Occipital lobe (tissue), 1 donor: ENCODE measurements at regions not wholly inside any gene's neighbourhood (a gene's known extent, or its start where the extent isn't known, plus 50 kb on each side); places are given as distances from the start of the nearest gene placed in this dataset.
"Not testable (repeated sequence)": the region's sequence is repeated elsewhere in the genome, so short reads cannot be mapped to it uniquely, and the experiment has no call there.

Experiments
- DNase-seq: peaks from one replicate; lab custom pipeline; 2025; lab: John Stamatoyannopoulos, UW

DNA sequence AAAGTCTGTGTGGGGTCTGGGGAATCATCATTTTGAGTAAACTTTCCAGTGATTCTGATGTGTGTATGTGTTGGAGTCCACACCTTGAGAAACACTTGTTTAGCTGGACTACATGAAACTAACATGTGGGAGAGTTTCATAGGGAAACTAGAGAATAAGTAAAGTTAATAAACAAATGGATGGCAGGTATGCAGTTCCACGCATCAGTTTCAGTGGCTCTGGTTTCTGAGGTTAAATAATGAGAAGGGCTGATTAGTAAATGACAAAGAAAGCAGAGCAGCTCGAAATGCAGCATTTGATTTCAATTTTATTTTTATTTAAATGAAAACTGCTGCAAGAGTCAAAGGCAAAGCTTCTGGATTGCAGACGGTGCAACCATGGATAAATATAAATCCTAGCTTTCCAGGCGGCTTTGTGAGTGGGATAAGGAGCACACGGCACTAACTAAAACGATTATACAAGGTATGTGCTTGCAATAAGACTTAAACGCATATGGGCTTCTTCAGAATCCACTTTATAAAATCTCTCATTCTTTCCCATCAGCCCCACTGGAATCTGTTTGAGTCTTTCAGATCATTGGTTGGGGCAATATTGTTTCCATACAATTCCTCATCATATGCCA is 310.7 kb downstream of the PLPP3 start:
- no peak for DNase-seq

GRCh38 chr1:56267611-56268010 is 311.8 kb downstream of the PLPP3 start:
- DNase-seq, result no peak

DNA sequence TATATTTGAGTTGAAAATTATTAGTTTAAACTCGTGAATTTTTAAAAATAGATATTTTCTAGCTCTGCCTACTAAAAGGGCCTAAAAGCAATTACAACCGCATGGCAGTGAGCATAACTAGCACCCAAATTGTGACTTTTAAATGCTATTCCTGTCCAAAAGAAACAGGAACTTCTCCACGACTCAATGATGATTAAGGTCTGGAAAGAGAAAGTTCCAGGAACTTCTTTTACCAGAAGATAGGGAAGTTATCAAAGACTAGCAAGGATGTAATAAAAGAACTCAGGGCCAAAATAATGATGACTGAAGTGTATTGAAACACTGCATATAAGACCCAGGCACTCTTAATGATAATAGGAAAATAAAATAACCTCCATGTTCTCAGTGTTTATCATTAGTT is 313.0 kb downstream of the PLPP3 start:
- no peak for DNase-seq

DNA sequence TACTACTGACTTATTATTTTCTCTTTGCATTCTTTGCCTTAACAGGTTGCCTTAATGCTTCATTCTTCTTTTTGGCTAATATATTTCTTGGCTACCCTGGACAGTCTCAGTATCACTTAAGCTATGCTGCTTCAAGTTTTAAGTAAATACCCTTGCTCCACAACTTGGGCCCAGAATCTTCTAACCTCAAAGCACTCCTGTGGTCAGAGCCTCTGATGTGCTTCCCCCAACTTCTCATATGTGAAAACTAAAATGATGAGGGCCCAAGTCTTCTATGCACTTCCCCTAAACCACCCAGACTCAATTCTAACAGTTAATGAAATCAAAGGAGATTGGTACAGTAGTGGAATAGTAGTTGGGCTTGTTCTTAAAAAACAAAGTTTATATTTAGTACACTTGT is 314.1 kb downstream of the PLPP3 start:
- DNase-seq, result no peak

GRCh38 chr1:56263908-56264307 is 315.5 kb downstream of the PLPP3 start:
- no peak for DNase-seq

GRCh38 chr1:56258371-56258770 is 321.0 kb downstream of the PLPP3 start:
- no peak for DNase-seq

DNA sequence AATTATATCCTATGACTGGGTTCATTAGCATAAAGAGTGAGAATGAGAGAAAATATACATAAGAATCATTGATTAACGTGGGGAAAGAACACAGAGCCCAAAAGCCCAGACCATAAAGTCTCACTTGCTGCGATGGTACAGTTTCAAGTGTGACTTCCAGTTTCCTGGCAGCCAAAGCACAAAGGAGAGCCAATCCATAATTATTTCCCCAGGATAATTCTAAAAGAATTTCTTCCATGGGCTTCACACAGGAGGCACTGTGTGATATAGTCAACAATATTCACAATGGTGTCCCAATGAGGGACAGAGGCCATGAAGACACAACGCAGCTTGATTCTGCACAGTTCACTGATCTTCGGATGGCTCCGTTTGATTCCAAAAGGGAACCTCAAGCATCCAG is 321.6 kb downstream of the PLPP3 start:
- no peak for DNase-seq

DNA sequence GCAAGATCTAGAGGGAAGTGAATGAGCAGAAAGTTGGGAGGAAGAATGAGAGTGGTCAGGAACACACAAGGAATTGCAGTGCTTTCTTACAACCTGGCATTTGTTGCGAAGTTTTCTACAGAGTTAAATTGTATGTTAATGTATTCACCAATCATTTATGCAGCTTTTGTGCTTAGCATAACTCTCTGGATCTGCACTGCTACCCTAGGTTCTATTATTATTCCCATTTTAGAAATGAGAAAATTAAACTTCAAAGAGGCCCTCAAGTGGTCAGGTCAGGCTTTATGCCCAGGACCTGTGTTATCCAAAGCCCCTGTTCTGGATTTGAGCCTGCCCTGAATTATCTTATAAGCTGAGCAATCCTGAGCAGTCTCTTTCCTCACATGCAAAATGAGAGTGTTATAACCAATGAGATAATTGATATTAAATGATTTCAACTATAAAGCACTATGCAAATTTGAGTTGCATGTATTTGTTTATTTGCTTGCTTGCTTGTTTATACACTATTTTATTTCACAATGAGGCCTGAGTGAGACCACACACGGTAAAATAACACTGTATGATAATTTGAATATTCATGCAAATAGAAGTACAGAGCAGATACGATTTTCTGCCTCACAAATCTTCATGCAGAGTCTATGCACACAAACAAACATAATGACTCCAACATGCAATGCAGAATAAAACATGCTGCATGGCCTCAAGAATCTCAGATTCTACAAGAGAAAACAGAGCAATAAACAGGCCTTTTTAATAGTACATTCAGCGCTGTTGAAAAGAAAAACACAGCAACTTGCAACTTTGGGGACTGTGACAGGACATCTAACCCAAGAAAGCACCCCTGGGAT is 323.0 kb downstream of the PLPP3 start:
- DNase-seq, result no peak

GRCh38 chr1:56255516-56256152 is 323.7 kb downstream of the PLPP3 start:
- no peak for DNase-seq

DNA sequence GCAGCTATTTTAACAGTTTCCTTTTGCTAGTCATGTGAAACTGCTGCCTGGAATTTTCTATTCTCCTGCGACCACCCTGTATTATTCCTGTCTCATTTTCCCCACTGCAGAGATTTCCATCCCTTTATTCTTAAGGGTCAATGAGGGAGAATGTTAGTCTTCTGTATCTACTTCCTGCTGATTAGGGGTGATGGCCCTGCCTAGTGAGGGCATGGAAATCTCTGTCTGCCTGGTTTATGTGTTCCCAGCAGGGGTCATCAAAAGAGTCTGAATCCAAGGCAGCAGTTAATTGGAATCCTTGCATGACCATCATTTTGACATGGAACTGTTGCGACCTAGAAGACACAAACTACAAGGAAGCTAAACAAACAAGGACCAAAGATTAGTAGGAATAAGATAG is 325.2 kb downstream of the PLPP3 start:
- DNase-seq, result no peak

DNA sequence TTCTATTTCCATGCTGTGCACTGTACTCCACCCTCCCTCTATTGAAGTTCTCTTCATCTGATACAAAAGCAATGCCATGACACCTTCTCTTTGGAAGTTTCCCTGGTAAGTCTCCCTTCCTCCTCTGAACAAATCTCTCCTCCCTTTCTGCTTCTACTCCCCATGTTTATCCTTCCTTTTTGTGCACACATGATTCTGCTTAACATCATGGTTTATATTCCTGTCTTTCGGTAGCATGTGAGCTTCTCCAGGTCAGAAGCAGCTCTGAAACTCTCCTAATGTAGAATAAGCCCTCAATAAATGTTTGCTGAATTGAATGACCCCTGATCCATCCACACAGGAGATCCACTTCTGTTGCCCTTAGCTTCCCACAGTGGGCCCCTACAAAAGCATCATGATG is 328.6 kb downstream of the PLPP3 start:
- no peak for DNase-seq

DNA sequence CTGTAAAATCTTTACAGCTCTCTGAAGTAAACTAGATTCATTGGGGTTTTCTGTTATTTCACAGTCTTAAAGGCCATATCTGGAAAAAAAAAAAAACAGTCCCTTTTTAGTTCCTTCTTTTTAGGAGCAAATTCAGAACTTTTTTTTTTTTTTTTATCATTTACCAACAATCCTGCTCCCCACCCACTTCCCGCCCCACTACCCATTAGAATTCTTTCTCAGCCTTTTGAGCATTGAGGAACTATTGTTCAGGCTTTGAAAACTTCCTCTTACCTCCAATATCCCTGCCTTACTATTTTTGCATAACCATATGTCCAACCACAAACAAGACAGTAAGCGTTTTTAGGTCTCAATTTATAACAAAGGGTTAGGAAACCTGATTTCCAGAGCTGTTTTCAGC is 330.1 kb downstream of the PLPP3 start:
- DNase-seq, result no peak

DNA sequence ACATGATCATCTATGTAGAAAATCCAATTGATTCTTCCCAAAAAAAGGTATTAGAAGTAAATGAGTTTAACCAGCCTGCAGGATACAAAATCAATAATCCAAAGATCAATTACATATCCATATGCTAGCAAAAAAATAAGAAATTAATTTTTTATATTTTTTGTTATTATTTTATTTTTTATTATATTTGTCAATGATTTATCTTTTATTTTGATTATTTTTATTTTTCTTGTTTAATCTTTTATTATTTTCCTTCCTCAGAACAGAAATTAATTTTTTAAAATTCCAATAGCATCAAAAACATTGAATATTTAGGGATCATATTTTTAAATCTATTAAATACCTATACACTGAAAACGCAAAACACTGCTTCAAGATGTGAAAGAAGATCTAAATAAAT is 331.2 kb downstream of the PLPP3 start:
- DNase-seq, result no peak

GRCh38 chr1:56246726-56247125 is 332.6 kb downstream of the PLPP3 start:
- DNase-seq, result not testable (repeated sequence)

DNA sequence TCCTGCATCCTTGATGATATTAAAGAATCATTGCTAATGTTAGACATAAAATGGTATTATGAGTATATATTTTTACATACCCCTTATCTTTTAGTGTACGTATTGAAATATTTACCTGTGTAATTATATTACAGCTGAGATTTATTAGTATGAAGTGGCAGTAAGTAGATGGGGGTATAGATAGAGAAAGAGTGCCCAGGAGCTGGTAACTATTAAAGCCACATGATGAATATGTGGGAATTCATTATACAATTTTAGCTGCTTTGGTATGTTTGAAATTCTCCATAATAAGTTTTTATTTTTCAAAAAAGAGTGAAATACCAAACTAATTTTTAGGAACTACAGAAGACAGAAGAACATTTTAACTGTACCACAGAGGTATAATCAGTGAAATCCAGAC is 339.0 kb downstream of the PLPP3 start:
- DNase-seq, result no peak

- no peak for DNase-seq
These were observed 341.8 kb downstream of the PLPP3 start for GRCh38 chr1:56237491-56238064.

DNA sequence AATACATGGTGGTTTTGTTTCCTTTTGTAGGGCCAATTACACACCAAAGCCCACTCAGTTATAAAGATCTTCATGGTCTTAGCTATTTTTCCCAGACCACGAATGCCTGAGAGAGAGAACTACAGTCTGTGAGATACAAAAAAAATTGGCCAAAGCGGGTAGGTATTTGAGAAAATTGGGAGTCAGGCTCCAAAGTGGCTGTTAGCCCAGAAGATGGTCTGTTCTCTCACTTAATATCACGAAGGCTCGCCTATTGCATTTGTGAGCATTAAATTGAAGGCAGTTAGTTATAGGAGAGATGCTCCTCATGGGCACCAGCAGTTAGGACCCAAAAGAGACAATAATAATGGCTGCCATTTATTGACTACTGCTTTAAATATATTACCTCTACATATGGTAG is 342.7 kb downstream of the PLPP3 start:
- no peak for DNase-seq

DNA sequence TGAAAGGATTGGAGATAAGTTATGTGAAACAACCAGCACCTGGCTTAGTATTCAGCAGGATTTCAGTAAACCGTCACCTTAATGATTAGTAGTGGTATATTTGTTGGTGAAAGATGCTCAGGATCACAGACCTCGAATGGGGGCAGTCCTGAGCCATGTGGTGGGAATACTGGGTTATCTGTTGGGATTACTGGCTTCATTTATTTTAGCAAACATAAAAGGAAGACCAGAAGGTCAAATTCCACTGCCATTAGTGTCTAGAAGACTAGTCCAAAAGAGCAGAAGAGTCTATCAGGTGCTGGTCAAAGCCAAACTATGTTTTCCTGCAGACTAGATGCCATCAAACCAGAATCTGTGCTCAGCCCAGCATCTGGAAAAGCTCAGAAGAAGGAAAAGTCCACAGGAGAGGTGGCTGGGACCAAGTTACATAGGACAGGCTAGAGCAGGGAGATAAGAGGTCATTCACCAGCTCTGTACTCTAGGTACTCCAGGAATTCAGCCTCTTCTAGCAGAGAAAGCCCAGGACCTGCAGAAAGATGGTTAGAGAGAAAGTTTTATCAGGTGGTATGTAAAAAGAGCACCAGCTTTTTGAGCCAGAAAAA is 343.4 kb downstream of the PLPP3 start:
- DNase-seq, result no peak

GRCh38 chr1:56229186-56229585 is 350.2 kb downstream of the PLPP3 start:
- DNase-seq, result no peak

GRCh38 chr1:56227886-56228285 is 351.5 kb downstream of the PLPP3 start:
- DNase-seq, result no peak

DNA sequence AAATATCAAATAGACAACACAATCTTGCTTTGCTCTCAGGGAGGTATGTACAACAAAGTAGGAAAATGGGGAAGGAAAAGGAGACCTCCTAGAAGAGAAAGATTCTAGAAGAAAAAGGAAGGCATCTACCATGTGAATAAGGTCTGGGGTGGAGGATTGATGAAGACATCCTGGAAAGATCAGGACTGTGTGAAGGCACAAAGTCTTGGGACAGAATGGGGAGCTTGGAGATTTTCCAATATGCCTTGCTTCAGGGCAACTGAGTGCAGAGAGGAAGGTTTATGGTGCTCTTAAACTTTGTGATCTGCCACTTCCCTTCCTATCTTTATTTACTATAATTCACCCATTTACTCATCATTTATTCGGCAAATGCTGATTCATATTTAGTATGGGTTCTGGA is 352.0 kb downstream of the PLPP3 start:
- DNase-seq, result no peak
